Prostate gland (tissue), 2 donors: ENCODE measurements at regions not wholly inside any gene's neighbourhood (a gene's known extent, or its start where the extent isn't known, plus 50 kb on each side); places are given as distances from the start of the nearest gene placed in this dataset.

ENCODE experiments used
- CTCF ChIP-seq, 4 experiments: fragments of 200-600 bp in 2 of 4; fragments of 450-650 bp in 2 of 4; sonication (generic) in 2 of 4; IDR thresholded peaks; 1 replicate in 3 of 4; 2 replicates in 1 of 4; pipeline ENCODE4 v1.5.1; 2016 to 2019; ENCODE audit warnings: antibody characterized with exemption in 4 of 4, mild to moderate bottlenecking in 2 of 4, moderate library complexity in 2 of 4
- POLR2A ChIP-seq: fragments of 450-650 bp; IDR thresholded peaks from one replicate; pipeline ENCODE4 v1.6.1; 2016; ENCODE audit warnings: antibody characterized with exemption, mild to moderate bottlenecking

GRCh38 chr6:102641426-102641825 lies 1247.9 kb downstream of the GRIK2 start:
- TF ChIP-seq CTCF (IDR thresholded peaks at IDR 0.05) (no peak), POLR2A (no peak)
